AG10803 (cell line): ENCODE measurements at regions not wholly inside any gene's neighbourhood (a gene's known extent, or its start where the extent isn't known, plus 50 kb on each side); places are given as distances from the start of the nearest gene placed in this dataset.
"Not testable (repeated sequence)": the region's sequence is repeated elsewhere in the genome, so short reads cannot be mapped to it uniquely, and the experiment has no call there.

Experiments used
- DNase-seq: peaks from one replicate; pipeline ENCODE4 v3.0.0; 2010; ENCODE audit warnings: low read depth
- H3K4me3 ChIP-seq: 2 replicates; pipeline ENCODE4 v1.5.1; 2011; ENCODE audit warnings: mild to moderate bottlenecking, low read length, control low read depth
- CTCF ChIP-seq: conservative IDR thresholded peaks from 2 replicates; pipeline ENCODE4 v1.5.1; 2011; ENCODE audit warnings: mild to moderate bottlenecking, low read length, control low read depth, inconsistent platforms

- no peak for TF ChIP-seq CTCF
- H3K4me3 ChIP-seq, result no peak overlapping the region
- DNase-seq, result no peak
Measured at GRCh38 chr12:4191642-4192041, 81.9 kb upstream of the CCND2 start.

- TF ChIP-seq CTCF, result no peak
- DNase-seq, result no peak
- H3K4me3 ChIP-seq, result no peak overlapping the region
Measured at GRCh38 chr12:4191149-4191548, 82.4 kb upstream of the CCND2 start.

- H3K4me3 ChIP-seq, result no peak overlapping the region
- DNase-seq, result peak; percentile 2
- TF ChIP-seq CTCF, result no peak
Measured at GRCh38 chr12:4190366-4191063, 83.0 kb upstream of the CCND2 start.

- H3K4me3 ChIP-seq, result no peak overlapping the region
- no peak for TF ChIP-seq CTCF
- no peak for DNase-seq
Measured at GRCh38 chr12:4189721-4190120, 83.8 kb upstream of the CCND2 start.

GRCh38 chr12:4187916-4188315, 85.6 kb upstream of the CCND2 start:
- DNase-seq, result no peak
- TF ChIP-seq CTCF, result no peak
- H3K4me3 ChIP-seq, result no peak overlapping the region

- not testable (repeated sequence) for DNase-seq, H3K4me3 ChIP-seq
Measured at GRCh38 chr12:4187315-4187714, 86.2 kb upstream of the CCND2 start.

GRCh38 chr12:4178424-4179170, 95.0 kb upstream of the CCND2 start:
- no peak for TF ChIP-seq CTCF
- DNase-seq, result no peak

More at GRCh38 chr12:4178424-4179170, 95.0 kb upstream of the CCND2 start:
- no peak overlapping the region for H3K4me3 ChIP-seq
